ENCODE measurements at regions not wholly inside any gene's neighbourhood (a gene's known extent, or its start where the extent isn't known, plus 50 kb on each side); places are given as distances from the start of the nearest gene placed in this dataset.

DNA sequence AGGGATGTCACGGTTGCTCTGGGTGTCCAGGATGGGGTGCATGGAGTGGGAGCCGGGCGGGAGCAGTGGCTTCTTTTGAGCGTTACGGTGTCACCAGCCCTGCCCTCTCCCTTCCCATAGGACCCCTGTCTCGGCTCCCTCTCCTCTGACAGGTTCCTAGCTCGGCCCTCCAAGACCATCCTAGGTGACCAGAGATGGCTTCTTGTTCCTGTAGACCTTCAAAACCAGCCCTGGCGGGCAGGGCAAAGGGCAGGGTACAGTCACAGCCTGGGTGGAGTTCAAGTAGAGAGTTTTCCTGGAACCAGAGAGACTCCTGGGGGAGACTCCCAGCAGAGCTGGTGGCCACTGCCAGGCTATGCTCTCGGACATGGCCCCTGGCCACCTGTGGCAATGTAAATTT, 345.6 kb upstream of the AJAP1 start:
- no peak overlapping the region for H3K27ac ChIP-seq
- H3K4me2 ChIP-seq: no peak overlapping the region
- no peak overlapping the region for H3K9ac ChIP-seq
- H2AFZ ChIP-seq (ENCODE audit: low read depth): no peak overlapping the region
- no peaks in the 10 kb centered on the region for H3K36me3 ChIP-seq (ENCODE audit: insufficient read depth)
- no peaks in the 10 kb centered on the region for H4K20me1 ChIP-seq (ENCODE audit: insufficient read depth)
- no peaks in the 10 kb centered on the region for H3K4me1 ChIP-seq (ENCODE audit: low read depth, poor library complexity, severe bottlenecking)
- no peaks in the 10 kb centered on the region for H3K79me2 ChIP-seq (ENCODE audit: insufficient read depth, low read depth)
- H3K4me3 ChIP-seq (IDR thresholded peaks at IDR 0.05; ENCODE audit: insufficient read depth, low read depth, low read length): no peak overlapping the region
- TF ChIP-seq, protein P1, sequence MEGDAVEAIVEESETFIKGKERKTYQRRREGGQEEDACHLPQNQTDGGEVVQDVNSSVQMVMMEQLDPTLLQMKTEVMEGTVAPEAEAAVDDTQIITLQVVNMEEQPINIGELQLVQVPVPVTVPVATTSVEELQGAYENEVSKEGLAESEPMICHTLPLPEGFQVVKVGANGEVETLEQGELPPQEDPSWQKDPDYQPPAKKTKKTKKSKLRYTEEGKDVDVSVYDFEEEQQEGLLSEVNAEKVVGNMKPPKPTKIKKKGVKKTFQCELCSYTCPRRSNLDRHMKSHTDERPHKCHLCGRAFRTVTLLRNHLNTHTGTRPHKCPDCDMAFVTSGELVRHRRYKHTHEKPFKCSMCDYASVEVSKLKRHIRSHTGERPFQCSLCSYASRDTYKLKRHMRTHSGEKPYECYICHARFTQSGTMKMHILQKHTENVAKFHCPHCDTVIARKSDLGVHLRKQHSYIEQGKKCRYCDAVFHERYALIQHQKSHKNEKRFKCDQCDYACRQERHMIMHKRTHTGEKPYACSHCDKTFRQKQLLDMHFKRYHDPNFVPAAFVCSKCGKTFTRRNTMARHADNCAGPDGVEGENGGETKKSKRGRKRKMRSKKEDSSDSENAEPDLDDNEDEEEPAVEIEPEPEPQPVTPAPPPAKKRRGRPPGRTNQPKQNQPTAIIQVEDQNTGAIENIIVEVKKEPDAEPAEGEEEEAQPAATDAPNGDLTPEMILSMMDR (conservative IDR thresholded peaks at IDR 0.05; ENCODE audit: low read depth, low read length): no peak
- peaks cover 3% of the 10 kb centered on the region; the same call in 1 of the 2 replicates for H3K27me3 ChIP-seq (ENCODE audit: insufficient read depth, low read depth)

DNA sequence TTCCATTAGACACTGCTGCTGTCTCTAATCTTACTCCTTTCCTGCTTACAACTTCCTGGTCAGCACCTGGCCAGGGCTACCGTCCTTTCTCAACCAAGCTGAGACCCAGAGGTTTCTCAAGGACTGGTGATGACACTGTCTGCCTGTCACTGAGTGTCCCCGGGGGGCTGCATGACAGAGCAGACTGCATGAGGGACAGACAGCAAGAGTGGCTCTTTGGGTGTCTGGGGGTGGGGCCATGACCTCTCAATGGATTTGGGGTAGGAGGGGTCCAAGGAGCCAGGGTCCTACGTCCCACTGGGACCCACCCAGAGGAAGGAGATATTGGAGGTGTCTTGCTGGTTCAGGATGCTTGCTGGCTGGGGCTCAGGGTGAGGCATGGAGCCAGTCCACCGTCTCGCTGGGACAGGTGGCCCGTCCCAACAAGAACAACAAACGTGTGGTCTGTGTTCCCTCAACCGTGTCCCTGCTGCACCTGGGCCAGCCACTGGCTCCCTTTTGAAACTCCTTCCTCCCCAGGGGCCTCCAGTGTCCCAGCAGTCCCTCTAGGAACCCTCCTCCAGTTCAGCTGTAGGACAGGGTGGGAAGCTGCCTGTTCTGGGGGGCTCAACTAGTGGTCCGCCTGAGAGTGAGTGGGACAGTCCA, 344.6 kb upstream of the AJAP1 start:
- Histone ChIP-seq H3K27me3 (ENCODE audit: insufficient read depth, low read depth) (peaks cover 3% of the 10 kb centered on the region; the same call in 1 of the 2 replicates), H3K36me3 (ENCODE audit: insufficient read depth) (no peaks in the 10 kb centered on the region), H2AFZ (ENCODE audit: low read depth) (no peak overlapping the region), H3K4me2 (no peak overlapping the region), H3K79me2 (ENCODE audit: insufficient read depth, low read depth) (no peaks in the 10 kb centered on the region), H3K9ac (no peak overlapping the region), H3K27ac (no peak overlapping the region), H3K4me3 (IDR thresholded peaks at IDR 0.05; ENCODE audit: insufficient read depth, low read depth, low read length) (no peak overlapping the region), H4K20me1 (ENCODE audit: insufficient read depth) (no peaks in the 10 kb centered on the region), H3K4me1 (ENCODE audit: low read depth, poor library complexity, severe bottlenecking) (no peaks in the 10 kb centered on the region)
- TF ChIP-seq, protein P1 (conservative IDR thresholded peaks at IDR 0.05; ENCODE audit: low read depth, low read length): no peak

DNA sequence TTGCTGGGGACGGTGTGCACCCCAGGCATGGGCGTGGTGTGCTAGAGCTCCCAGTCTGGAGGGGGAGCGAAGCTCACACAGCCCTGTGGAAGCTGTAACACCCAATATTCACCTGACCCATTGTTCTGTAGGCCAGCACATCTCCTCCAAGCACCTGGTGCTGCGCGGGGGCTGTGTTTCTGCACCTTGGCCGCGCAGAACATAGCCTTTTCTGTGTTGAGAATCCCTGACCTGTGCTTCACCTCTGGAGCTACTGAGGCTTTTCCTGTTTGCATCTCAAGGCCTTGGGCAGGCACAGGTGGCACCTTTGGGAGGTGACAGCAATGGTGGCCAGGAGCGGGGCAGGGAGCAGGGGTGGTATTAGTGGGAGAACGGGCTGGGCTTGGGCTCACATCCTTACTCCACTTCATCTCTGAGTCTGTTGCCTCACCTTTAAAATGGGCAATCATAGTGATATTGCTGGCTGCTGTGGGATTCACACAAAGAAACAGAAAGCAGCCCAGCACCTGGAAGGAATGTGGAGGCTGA, 343.9 kb upstream of the AJAP1 start:
- TF ChIP-seq, protein P1 (conservative IDR thresholded peaks at IDR 0.05; ENCODE audit: low read depth, low read length): no peak
- no peak overlapping the region for H3K9ac ChIP-seq
- H2AFZ ChIP-seq (ENCODE audit: low read depth): no peak overlapping the region
- H3K4me1 ChIP-seq (ENCODE audit: low read depth, poor library complexity, severe bottlenecking): no peaks in the 10 kb centered on the region
- no peaks in the 10 kb centered on the region for H4K20me1 ChIP-seq (ENCODE audit: insufficient read depth)
- H3K4me3 ChIP-seq (IDR thresholded peaks at IDR 0.05; ENCODE audit: insufficient read depth, low read depth, low read length): no peak overlapping the region
- H3K27me3 ChIP-seq (ENCODE audit: insufficient read depth, low read depth): peaks cover 3% of the 10 kb centered on the region; the same call in 1 of the 2 replicates
- no peak overlapping the region for H3K27ac ChIP-seq
- no peaks in the 10 kb centered on the region for H3K79me2 ChIP-seq (ENCODE audit: insufficient read depth, low read depth)
- H3K4me2 ChIP-seq: no peak overlapping the region
- H3K36me3 ChIP-seq (ENCODE audit: insufficient read depth): no peaks in the 10 kb centered on the region

DNA sequence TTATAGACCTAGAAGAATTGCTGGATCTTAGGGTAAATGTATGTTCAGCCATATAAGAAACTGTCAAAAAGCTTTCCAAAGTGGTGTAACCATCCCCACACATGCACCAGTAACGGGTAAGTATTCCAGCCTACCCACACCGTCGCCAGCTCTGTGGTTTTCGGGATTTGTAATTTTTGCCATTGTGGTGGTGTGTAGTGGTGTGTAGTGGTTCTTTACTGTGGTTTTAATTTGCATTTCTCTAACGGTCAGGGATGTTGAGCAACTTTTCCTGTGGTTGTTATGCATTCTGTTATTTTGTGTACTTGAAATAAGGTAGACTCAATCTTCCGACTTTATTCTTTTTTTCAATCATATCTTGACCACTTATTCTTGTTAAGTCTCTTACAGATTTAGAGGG, 342.4 kb upstream of the AJAP1 start:
- Histone ChIP-seq H3K27me3 (ENCODE audit: insufficient read depth, low read depth) (peaks cover 3% of the 10 kb centered on the region; the same call in 1 of the 2 replicates), H4K20me1 (ENCODE audit: insufficient read depth) (no peaks in the 10 kb centered on the region), H3K4me3 (IDR thresholded peaks at IDR 0.05; ENCODE audit: insufficient read depth, low read depth, low read length) (no peak overlapping the region), H3K79me2 (ENCODE audit: insufficient read depth, low read depth) (no peaks in the 10 kb centered on the region), H3K36me3 (ENCODE audit: insufficient read depth) (no peaks in the 10 kb centered on the region), H3K27ac (no peak overlapping the region), H3K4me1 (ENCODE audit: low read depth, poor library complexity, severe bottlenecking) (no peaks in the 10 kb centered on the region), H3K4me2 (no peak overlapping the region), H2AFZ (ENCODE audit: low read depth) (no peak overlapping the region), H3K9ac (no peak overlapping the region)
- TF ChIP-seq, protein P1 (conservative IDR thresholded peaks at IDR 0.05; ENCODE audit: low read depth, low read length): no peak
